Endothelial cell of umbilical vein (primary cell): ENCODE measurements at regions not wholly inside any gene's neighbourhood (a gene's known extent, or its start where the extent isn't known, plus 50 kb on each side); places are given as distances from the start of the nearest gene placed in this dataset.

ENCODE experiments used
- BruUV-seq: library from RNA; stranded (reverse); fragments of 400-500 nt; replicated peaks from 2 replicates; lab custom pipeline; 2021; lab: Mats Ljungman, UMichigan
- CTCF ChIA-PET: fragments of 300-600, 350-600 bp; sonication (Branson Sonifier 250); formaldehyde crosslinking; loops from one replicate; lab custom pipeline; 2021; ENCODE audit warnings: antibody characterized with exemption, inconsistent platforms; lab: Charles Lee
- POLR2A ChIA-PET: fragments of 300-600, 350-600 bp; sonication (Branson Sonifier 250); formaldehyde crosslinking; loops from one replicate; lab custom pipeline; 2021; ENCODE audit warnings: antibody characterized with exemption, inconsistent platforms; lab: Charles Lee
- DNase-seq: peaks from one replicate; pipeline ENCODE4 v3.0.0-alpha.2; 2011; ENCODE audit warnings: low read depth, low spot score
- FAIRE-seq: peaks from 2 replicates; lab custom pipeline; 2011; peaks lifted over from hg19 to GRCh38; lab: Jason Lieb, UNC
- H2AFZ ChIP-seq: 2 replicates; pipeline ENCODE4 v1.6.0; 2012; ENCODE audit warnings: low read depth, low read length, control low read depth, inconsistent platforms
- H3K27ac ChIP-seq: 2 replicates; pipeline ENCODE4 v1.5.1; 2011; ENCODE audit warnings: low read depth, mild to moderate bottlenecking, control low read depth, low read length, moderate library complexity; ENCODE audit not compliant: insufficient read depth
- H3K27me3 ChIP-seq, 2 experiments: 2 replicates each; pipeline versions ENCODE4 v1.6.0 to v1.6.1; 2011; ENCODE audit warnings: low read length in 2 of 2, mixed read lengths in 1 of 2; ENCODE audit not compliant: control insufficient read depth in 2 of 2, insufficient read depth in 2 of 2
- H3K36me3 ChIP-seq, 2 experiments: 2 replicates in 1 of 2; 3 replicates in 1 of 2; pipeline ENCODE4 v1.5.1; 2011; ENCODE audit warnings: low read length in 2 of 2, mild to moderate bottlenecking in 1 of 2, moderate library complexity in 1 of 2; ENCODE audit not compliant: control insufficient read depth in 2 of 2, insufficient read depth in 2 of 2; ENCODE audit errors: extremely low read depth in 1 of 2
- H3K4me1 ChIP-seq: 3 replicates; pipeline ENCODE4 v1.5.1; 2011; ENCODE audit warnings: mild to moderate bottlenecking, low read length; ENCODE audit not compliant: control insufficient read depth, insufficient read depth; ENCODE audit errors: extremely low read depth
- H3K4me2 ChIP-seq: 2 replicates; pipeline ENCODE4 v1.6.1; 2011; ENCODE audit warnings: low read length, control low read depth, mixed read lengths; ENCODE audit not compliant: insufficient read depth
- H3K4me3 ChIP-seq, 3 experiments: fragments of 200-600 bp in 1 of 3; sonication (generic), shearing (Covaris generic) in 1 of 3; replicated peaks in 1 of 3; 2 replicates each; pipeline ENCODE4 v1.5.1; 2011 to 2016; ENCODE audit warnings: control low read depth in 3 of 3, low read length in 3 of 3, mild to moderate bottlenecking in 2 of 3, inconsistent platforms in 1 of 3, low read depth in 1 of 3, moderate library complexity in 1 of 3; ENCODE audit not compliant: insufficient read depth in 1 of 3
- H3K79me2 ChIP-seq: 2 replicates; pipeline ENCODE4 v1.6.0; 2012; ENCODE audit warnings: low read length, inconsistent platforms; ENCODE audit not compliant: control insufficient read depth, insufficient read depth
- H3K9ac ChIP-seq: replicated peaks from 2 replicates; pipeline ENCODE3; 2011; ENCODE audit warnings: low read length, control low read depth; ENCODE audit not compliant: insufficient read depth; ENCODE audit errors: extremely low read depth
- H3K9me1 ChIP-seq: replicated peaks from 3 replicates; pipeline ENCODE4 v1.6.0; 2011; ENCODE audit warnings: mild to moderate bottlenecking, low read length; ENCODE audit not compliant: control insufficient read depth, insufficient read depth; ENCODE audit errors: extremely low read depth
- H3K9me3 ChIP-seq: replicated peaks from 2 replicates; pipeline ENCODE4 v1.5.1; 2012; ENCODE audit warnings: low read length, inconsistent platforms; ENCODE audit not compliant: control insufficient read depth, insufficient read depth
- H4K20me1 ChIP-seq: replicated peaks from 2 replicates; pipeline ENCODE3; 2011; ENCODE audit warnings: mild to moderate bottlenecking, low read length; ENCODE audit not compliant: control insufficient read depth, insufficient read depth; ENCODE audit errors: extremely low read depth
- CTCF ChIP-seq, 2 donors: IDR thresholded peaks; 1 replicate in 1 of 2; 2 replicates in 1 of 2; pipeline ENCODE4 v1.5.1; 2011; ENCODE audit warnings: low read length in 2 of 2, mild to moderate bottlenecking in 2 of 2, moderate library complexity in 2 of 2, control low read depth in 1 of 2, inconsistent platforms in 1 of 2, low read depth in 1 of 2; ENCODE audit not compliant: insufficient read depth in 1 of 2; ENCODE audit errors: extremely low read depth in 1 of 2
- EZH2 ChIP-seq: IDR thresholded peaks from 2 replicates; pipeline ENCODE4 v1.6.1; 2012; ENCODE audit warnings: borderline replicate concordance, low read depth, mild to moderate bottlenecking, moderate library complexity, low read length, inconsistent platforms; ENCODE audit not compliant: severe bottlenecking
- FOS ChIP-seq: IDR thresholded peaks from 2 replicates; pipeline ENCODE4 v1.6.1; 2011; ENCODE audit warnings: mild to moderate bottlenecking, low read length, moderate library complexity, borderline replicate concordance; ENCODE audit not compliant: insufficient read depth
- GATA2 ChIP-seq: IDR thresholded peaks from 2 replicates; pipeline ENCODE4 v1.7.0; 2011; ENCODE audit warnings: low read depth, mild to moderate bottlenecking, moderate library complexity, mixed read lengths, low read length; ENCODE audit not compliant: insufficient read length, insufficient read depth
- JUN ChIP-seq: IDR thresholded peaks from 2 replicates; pipeline ENCODE4 v1.6.1; 2011; ENCODE audit warnings: borderline replicate concordance, low read depth; ENCODE audit not compliant: insufficient read length, insufficient read depth
- MAX ChIP-seq: IDR thresholded peaks from 2 replicates; pipeline ENCODE4 v1.6.1; 2011; ENCODE audit not compliant: insufficient read depth, insufficient read length
- MYC ChIP-seq: IDR thresholded peaks from one replicate; pipeline ENCODE4 v1.6.1; 2011; ENCODE audit warnings: mild to moderate bottlenecking, low read depth, low read length
- POLR2A ChIP-seq: IDR thresholded peaks from 2 replicates; pipeline ENCODE4 v1.6.1; 2012; ENCODE audit warnings: low read depth, mild to moderate bottlenecking, control low read depth, low read length
- POLR2AphosphoS5 ChIP-seq: IDR thresholded peaks from 2 replicates; pipeline ENCODE4 v1.6.1; 2012; ENCODE audit warnings: low read depth, mild to moderate bottlenecking, control low read depth, low read length, moderate library complexity; ENCODE audit not compliant: insufficient read depth
- dilution Hi-C: fragments of 300-500 bp; cut with MboI; formaldehyde crosslinking; loops from one replicate; pipeline ENCODE4 v1.15.0; 2019; ENCODE audit warnings: low sequenced_read_pairs; ENCODE audit not compliant: extremely low pct_ligation_motif_present
- intact Hi-C: fragments of 100-400 bp; cut with micrococcal nuclease; formaldehyde crosslinking; loops from one replicate; pipeline ENCODE4 v1.10.0; 2022

GRCh38 chr9:90311811-90312210 is 330.8 kb downstream of the DIRAS2 start:
- no peaks in the 10 kb centered on the region for H3K36me3 ChIP-seq

More at GRCh38 chr9:90311811-90312210, 330.8 kb downstream of the DIRAS2 start:
- BruUV-seq, result no TSS peak
- Histone ChIP-seq H3K27me3 (no peaks in the 10 kb centered on the region), H3K4me1 (no peaks in the 10 kb centered on the region), H3K9me3 (peaks cover 3% of the 10 kb centered on the region), H3K4me3 (no peak overlapping the region), H3K79me2 (no peaks in the 10 kb centered on the region), H4K20me1 (no peaks in the 10 kb centered on the region), H3K9me1 (no peaks in the 10 kb centered on the region), H3K9ac (no peak overlapping the region), H2AFZ (no peak overlapping the region), H3K4me2 (no peak overlapping the region), H3K27ac (no peak overlapping the region)
- dilution Hi-C loops (no loop called here), intact Hi-C loops (no loop called here)
- TF ChIP-seq EZH2, result no peak
- no peak for TF ChIP-seq JUN
- TF ChIP-seq FOS, result no peak
- TF ChIP-seq MAX, result no peak
- TF ChIP-seq POLR2A, result no peak
- no peak for TF ChIP-seq GATA2
- no peak for TF ChIP-seq CTCF (IDR thresholded peaks at IDR 0.05; ENCODE audit: extremely low read depth in 1 of 2, insufficient read depth in 1 of 2, low read depth in 1 of 2, low read length in 2 of 2)
- no peak for TF ChIP-seq POLR2AphosphoS5
- TF ChIP-seq MYC, result no peak
- ChIA-PET POLR2A (no interaction called here), CTCF (no interaction called here)
- FAIRE-seq (no peak), DNase-seq (no peak)
